Osteocyte (in vitro differentiated cells): ENCODE measurements at regions not wholly inside any gene's neighbourhood (a gene's known extent, or its start where the extent isn't known, plus 50 kb on each side); places are given as distances from the start of the nearest gene placed in this dataset.

ENCODE experiments used
- DNase-seq: peaks from one replicate; pipeline ENCODE4 v3.0.0; 2021; ENCODE audit warnings: mixed read lengths; ENCODE audit not compliant: unreplicated experiment; ENCODE audit errors: extremely low spot score
- H3K27ac Mint-ChIP-seq: one replicate; pipeline ENCODE4 v1.8.0; 2021; ENCODE audit warnings: mild to moderate bottlenecking, mixed read lengths; ENCODE audit not compliant: unreplicated experiment
- H3K27me3 Mint-ChIP-seq: one replicate; pipeline ENCODE4 v1.8.0; 2021; ENCODE audit warnings: mixed read lengths; ENCODE audit not compliant: unreplicated experiment
- H3K36me3 Mint-ChIP-seq: one replicate; pipeline ENCODE4 v1.8.0; 2021; ENCODE audit warnings: mixed read lengths; ENCODE audit not compliant: unreplicated experiment
- H3K4me1 Mint-ChIP-seq: one replicate; pipeline ENCODE4 v1.8.0; 2021; ENCODE audit warnings: mixed read lengths; ENCODE audit not compliant: unreplicated experiment
- H3K4me3 Mint-ChIP-seq: one replicate; pipeline ENCODE4 v1.8.0; 2021; ENCODE audit warnings: mild to moderate bottlenecking, moderate library complexity, mixed read lengths; ENCODE audit not compliant: unreplicated experiment
- H3K9me3 Mint-ChIP-seq: one replicate; pipeline ENCODE4 v1.8.0; 2021; ENCODE audit warnings: mixed read lengths; ENCODE audit not compliant: unreplicated experiment
- TF ChIP-seq, protein P1 (sequence below): fragments of 200-600 bp; sonication (generic); IDR thresholded peaks from 2 replicates; pipeline ENCODE4 v1.5.0; 2021; ENCODE audit warnings: antibody characterized with exemption, mild to moderate bottlenecking, moderate library complexity

DNA sequence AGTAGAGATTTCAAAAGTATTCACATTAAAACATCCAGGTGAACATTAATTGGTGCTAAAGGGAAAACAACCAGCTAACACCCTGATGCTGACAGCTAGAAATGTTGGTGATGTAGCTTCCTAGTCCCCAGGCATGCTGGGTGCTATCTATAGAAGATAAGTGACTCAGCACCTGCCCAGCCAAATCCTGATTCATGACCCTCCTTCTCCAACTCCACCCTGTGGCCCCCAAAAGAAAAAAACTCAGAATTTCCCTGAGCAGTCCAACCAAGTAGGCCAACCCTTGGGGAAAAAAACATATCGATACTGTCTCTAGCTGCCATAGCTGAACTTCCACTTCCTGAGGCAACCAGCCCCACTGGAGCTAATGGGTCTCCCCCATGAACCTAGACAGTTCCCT, 197.6 kb upstream of the KLF3 start:
- Mint-ChIP-seq H3K9me3 (peaks cover 10% of the 10 kb centered on the region), H3K4me1 (no peaks in the 10 kb centered on the region), H3K27ac (no peak overlapping the region), H3K4me3 (no peak overlapping the region), H3K36me3 (no peaks in the 10 kb centered on the region), H3K27me3 (peaks cover 18% of the 10 kb centered on the region)
- TF ChIP-seq, protein P1, sequence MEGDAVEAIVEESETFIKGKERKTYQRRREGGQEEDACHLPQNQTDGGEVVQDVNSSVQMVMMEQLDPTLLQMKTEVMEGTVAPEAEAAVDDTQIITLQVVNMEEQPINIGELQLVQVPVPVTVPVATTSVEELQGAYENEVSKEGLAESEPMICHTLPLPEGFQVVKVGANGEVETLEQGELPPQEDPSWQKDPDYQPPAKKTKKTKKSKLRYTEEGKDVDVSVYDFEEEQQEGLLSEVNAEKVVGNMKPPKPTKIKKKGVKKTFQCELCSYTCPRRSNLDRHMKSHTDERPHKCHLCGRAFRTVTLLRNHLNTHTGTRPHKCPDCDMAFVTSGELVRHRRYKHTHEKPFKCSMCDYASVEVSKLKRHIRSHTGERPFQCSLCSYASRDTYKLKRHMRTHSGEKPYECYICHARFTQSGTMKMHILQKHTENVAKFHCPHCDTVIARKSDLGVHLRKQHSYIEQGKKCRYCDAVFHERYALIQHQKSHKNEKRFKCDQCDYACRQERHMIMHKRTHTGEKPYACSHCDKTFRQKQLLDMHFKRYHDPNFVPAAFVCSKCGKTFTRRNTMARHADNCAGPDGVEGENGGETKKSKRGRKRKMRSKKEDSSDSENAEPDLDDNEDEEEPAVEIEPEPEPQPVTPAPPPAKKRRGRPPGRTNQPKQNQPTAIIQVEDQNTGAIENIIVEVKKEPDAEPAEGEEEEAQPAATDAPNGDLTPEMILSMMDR = no peak
- DNase-seq = no peak

DNA sequence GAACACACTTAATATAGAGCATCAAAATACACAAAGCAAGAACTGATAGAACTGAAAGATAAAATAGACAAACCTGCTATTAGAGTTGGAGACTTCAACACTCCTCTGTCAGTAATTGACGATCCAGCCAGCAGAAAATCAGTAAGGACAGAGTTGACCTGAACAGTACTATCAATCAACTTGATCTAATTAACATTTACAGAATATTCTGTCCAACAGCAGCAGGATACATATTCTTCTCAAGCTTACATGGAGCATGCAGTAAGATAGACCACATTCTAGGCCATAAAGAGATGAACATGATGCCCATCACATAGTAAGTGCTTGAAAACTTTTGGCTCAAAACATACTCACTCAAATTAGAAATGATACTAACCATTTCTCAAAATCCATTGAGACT, 196.7 kb upstream of the KLF3 start:
- H3K4me1 Mint-ChIP-seq = no peaks in the 10 kb centered on the region
- H3K9me3 Mint-ChIP-seq = peaks cover 10% of the 10 kb centered on the region
- TF ChIP-seq, protein P1 = no peak
- no peak for DNase-seq
- H3K36me3 Mint-ChIP-seq = no peaks in the 10 kb centered on the region
- H3K4me3 Mint-ChIP-seq = no peak overlapping the region
- H3K27ac Mint-ChIP-seq = no peak overlapping the region
- peaks cover 22% of the 10 kb centered on the region for H3K27me3 Mint-ChIP-seq

DNA sequence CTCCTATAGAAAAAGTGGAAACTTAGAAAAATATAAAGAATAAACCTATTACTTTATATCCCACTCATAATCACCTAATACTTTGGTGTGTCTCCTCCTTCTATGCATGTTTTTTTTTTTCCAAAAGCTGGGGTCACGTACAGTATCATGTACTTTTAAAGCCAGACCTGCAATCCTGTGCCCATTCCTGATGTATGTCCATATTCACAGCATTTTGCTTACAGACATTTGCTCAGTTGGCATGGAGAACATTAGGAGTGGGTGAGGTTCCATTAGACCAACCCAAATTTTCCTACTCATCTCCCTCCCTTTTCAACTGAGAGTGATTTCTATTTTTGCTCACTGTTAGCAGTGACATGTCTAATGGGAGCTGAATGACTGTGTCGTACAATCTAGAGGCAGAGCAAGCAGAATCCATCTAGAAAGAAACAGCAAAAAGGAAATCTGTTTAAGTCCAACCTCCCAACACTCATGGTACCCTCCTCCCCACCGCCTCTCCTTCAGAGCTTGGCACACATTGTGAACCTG, 195.6 kb upstream of the KLF3 start:
- DNase-seq = no peak
- TF ChIP-seq, protein P1 = no peak
- Mint-ChIP-seq H3K36me3 (no peaks in the 10 kb centered on the region), H3K27me3 (peaks cover 23% of the 10 kb centered on the region), H3K4me1 (no peaks in the 10 kb centered on the region), H3K4me3 (no peak overlapping the region), H3K27ac (no peak overlapping the region), H3K9me3 (peaks cover 10% of the 10 kb centered on the region)

DNA sequence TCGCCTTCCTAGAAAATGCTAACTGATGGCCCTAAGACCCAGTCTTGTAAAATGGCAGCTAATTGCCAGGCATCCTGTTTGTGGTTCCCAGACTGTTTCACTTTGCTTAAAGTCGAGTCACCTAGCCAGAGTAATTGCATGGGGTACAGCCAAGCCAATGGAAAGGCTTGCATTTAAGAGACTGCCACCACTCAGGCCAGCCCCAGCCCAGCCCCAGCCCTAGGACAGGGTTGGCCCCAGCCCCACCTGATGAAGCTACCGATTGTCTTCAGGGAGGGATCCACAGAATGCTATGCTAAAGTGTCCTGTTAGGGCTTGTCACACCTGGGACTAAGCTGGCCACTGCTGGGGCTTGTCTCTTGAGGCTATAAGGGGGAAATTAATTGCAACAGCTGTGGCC, 194.6 kb upstream of the KLF3 start:
- Mint-ChIP-seq H3K9me3 (peaks cover 10% of the 10 kb centered on the region), H3K36me3 (no peaks in the 10 kb centered on the region), H3K27me3 (peaks cover 23% of the 10 kb centered on the region), H3K4me3 (no peak overlapping the region), H3K4me1 (no peaks in the 10 kb centered on the region), H3K27ac (no peak overlapping the region)
- DNase-seq = no peak
- TF ChIP-seq, protein P1 = no peak

DNA sequence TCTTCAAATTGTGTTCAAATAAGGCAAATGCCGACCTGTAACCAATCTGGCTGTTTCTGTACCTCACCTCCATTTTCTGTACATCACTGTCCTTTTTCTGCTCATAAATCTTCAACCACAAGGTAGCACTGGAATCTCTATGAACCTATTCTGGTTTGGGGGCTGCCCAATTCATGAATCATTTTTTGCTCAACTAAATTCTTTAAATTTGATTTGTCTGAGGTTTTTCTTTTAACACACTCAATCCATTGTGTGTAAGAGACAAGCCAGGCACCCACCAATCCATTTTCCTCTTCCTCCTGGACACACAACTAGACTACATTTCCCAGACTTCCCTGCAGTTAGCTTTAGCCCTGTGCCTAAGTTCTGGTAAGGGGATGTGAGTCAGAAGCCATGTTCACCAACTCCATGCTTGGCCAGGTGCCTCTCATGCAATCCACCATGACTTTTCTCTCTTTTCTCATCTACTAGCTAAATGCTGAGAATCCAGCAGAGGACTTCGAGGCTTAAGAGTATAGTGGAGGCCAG, 193.2 kb upstream of the KLF3 start:
- DNase-seq = no peak
- peaks cover 35% of the 10 kb centered on the region for H3K27me3 Mint-ChIP-seq
- no peaks in the 10 kb centered on the region for H3K4me1 Mint-ChIP-seq
- no peak overlapping the region for H3K27ac Mint-ChIP-seq
- H3K9me3 Mint-ChIP-seq = peaks cover 10% of the 10 kb centered on the region
- no peaks in the 10 kb centered on the region for H3K36me3 Mint-ChIP-seq
- TF ChIP-seq, protein P1 = no peak
- H3K4me3 Mint-ChIP-seq = no peak overlapping the region
